HG03196 (cell line): ENCODE measurements at regions not wholly inside any gene's neighbourhood (a gene's known extent, or its start where the extent isn't known, plus 50 kb on each side); places are given as distances from the start of the nearest gene placed in this dataset.

Experiments
- ATAC-seq: cut with Tn5 transposase; IDR thresholded peaks from one replicate; pipeline ENCODE4 v1.9.1; 2021; ENCODE audit not compliant: unreplicated experiment

- ATAC-seq: no peak
Measured at GRCh38 chr5:116361979-116362577, 212.5 kb downstream of the SEMA6A start.

DNA sequence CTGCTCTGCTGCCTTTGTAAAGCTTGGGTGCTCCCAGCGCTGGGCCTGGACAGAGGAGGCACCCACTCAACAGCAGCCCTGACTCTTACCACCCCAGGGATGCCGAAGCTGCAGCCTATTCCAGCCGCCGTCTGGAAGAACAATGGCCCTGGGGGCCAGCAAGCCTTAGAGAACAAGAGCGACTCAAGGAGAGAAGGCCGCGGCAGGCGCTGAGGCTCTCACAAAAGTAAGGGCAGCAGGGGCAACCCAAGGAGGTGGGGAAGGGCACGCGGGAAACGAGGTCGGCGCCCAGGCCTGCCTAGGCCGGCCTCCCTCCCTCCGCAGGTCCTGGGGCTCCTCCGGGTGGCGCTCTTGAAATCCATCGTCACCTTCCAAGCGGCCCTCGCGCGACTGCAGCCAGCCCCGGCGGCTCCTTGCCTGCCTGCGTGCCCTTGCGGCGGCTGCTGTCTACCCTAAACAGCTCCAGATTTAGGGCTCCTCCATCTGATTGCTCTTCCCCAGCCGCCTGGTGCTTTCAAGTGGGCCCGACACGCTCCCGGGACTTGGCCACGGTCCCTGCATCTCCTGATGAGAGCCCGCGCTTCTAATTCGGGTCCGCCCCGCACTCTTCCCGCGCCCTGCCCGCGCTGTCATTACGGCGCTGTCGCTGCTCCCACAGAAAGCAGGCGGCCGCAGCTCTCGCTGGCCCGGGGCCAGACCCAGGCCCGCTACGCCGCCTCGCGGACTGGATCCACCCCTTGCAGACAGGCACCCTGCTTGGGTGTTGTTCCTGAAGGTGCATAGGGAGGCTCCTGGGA is 213.3 kb downstream of the SEMA6A start:
- ATAC-seq: no peak

- ATAC-seq: no peak
Measured at GRCh38 chr5:116360008-116360853, 214.4 kb downstream of the SEMA6A start.

- no peak for ATAC-seq
Measured at GRCh38 chr5:116359592-116359991, 215.0 kb downstream of the SEMA6A start.

GRCh38 chr5:116358911-116359418 is 215.7 kb downstream of the SEMA6A start:
- peak; percentile 98 for ATAC-seq

- no peak for ATAC-seq
Measured at GRCh38 chr5:116358015-116358523, 216.6 kb downstream of the SEMA6A start.

DNA sequence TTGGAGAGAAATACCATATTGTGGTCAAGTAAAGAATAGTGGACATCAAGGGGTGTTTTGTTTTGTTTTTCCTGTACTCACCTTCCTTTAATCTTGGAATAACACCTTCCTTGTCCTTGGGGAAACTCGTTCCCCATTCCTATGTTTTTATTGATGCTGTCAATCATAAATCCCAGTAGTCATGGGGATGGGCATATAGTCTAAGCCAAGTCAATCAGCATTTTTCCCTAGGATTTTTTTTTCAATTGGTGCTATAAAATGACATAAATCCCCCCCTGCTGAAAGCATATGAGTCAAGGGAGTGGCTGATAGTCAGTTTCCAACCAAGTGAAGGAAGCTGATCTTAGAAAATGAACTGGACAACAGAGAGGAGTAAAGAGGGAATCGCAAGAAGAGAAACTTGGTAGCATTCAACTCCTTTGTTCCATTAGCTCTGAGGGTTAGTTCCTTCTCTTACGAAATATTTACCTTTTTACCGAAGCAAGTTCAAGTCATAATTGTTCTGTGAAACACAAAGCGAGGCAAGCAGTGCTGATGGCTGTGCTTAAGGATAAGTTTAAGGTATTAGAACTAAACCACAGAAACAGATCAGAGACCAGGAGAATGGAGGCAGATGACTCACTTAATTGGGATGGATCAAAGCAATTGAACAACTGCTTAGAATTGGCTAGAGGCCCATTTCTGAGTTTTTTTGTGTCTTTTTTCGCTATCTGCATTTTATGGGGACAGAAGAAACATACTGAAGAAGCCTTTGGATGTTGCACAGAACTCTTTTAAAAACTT is 218.6 kb downstream of the SEMA6A start:
- ATAC-seq: no peak

DNA sequence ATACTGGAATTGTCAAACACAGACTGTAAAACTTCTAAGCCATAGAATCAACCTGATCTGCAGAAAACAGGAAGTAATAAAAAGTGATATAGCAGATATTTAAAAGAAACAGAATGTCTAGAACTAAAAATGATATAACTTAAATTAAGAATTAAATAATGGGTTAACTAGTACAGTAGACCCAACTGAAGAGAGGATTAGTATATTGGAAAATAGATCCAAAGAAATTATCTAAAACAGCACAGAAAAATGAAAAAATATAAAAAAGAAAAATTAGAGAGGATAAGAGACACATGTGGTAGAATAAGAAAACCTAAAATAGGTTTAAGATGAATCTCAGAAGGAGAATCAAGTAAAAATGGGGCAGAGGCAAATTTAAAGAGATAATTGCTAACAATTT is 219.9 kb downstream of the SEMA6A start:
- no peak for ATAC-seq

DNA sequence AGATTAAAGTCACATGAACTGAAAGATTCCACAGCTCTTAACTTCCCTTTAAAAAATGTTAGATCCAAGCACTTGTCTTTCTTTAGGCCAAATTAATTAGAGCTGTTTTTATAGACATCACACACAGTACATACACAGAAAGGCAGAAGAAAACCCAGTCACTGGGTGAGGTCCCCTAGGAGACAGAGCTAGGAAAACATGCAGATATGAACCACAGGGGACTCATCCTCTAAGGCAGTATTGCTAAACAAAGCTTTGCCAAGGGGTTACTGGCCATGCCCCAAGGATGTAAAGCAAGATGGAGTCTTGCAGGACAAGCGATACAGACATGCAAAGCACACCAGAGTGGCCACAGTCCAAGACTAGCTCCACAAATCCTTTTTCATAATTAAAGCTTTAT is 227.0 kb downstream of the SEMA6A start:
- no peak for ATAC-seq

- no peak for ATAC-seq
Measured at GRCh38 chr5:116343961-116344360, 230.7 kb downstream of the SEMA6A start.
